ENCODE measurements at regions not wholly inside any gene's neighbourhood (a gene's known extent, or its start where the extent isn't known, plus 50 kb on each side); places are given as distances from the start of the nearest gene placed in this dataset.

- intact Hi-C loops (cut with DNase I, micrococcal nuclease), result no loop called here
- no peaks in the 10 kb centered on the region for H3K36me3 ChIP-seq (ENCODE audit: low read depth)
- no peak for ATAC-seq
- H3K4me3 ChIP-seq, result no peak overlapping the region
- no peak for TF ChIP-seq CTCF (IDR thresholded peaks at IDR 0.05)
- no peak for DNase-seq
- no peaks in the 10 kb centered on the region for H3K4me1 ChIP-seq (ENCODE audit: low read depth)
- no peaks in the 10 kb centered on the region for H3K9me3 ChIP-seq
Observed at GRCh38 chr21:27070861-27071670, 104.2 kb upstream of the ADAMTS5 start.

DNA sequence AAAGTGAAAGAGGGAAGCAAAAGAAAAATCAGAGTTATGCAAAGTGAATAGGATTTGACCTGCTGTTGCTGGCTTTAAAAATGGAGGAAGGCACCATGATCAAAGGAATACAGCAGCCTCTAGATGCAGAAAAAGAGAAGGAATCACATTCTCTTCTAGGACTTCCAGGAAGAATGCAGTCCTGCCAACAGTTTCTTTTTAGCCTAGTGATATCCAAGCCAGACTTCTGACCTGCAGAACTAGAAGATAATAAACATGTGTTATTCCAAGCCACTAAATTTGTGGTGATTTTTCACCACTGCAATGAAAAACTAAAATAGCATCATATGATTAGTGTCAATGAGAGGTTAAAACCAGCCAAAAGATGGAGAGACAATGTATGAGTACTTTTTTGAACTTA, 101.9 kb upstream of the ADAMTS5 start:
- ATAC-seq (no peak), DNase-seq (no peak)
- Histone ChIP-seq H3K9me3 (no peaks in the 10 kb centered on the region), H3K4me3 (no peak overlapping the region), H3K36me3 (ENCODE audit: low read depth) (no peaks in the 10 kb centered on the region), H3K4me1 (ENCODE audit: low read depth) (no peaks in the 10 kb centered on the region)
- TF ChIP-seq CTCF (IDR thresholded peaks at IDR 0.05), result no peak
- intact Hi-C loops (cut with DNase I, micrococcal nuclease), result no loop called here

DNA sequence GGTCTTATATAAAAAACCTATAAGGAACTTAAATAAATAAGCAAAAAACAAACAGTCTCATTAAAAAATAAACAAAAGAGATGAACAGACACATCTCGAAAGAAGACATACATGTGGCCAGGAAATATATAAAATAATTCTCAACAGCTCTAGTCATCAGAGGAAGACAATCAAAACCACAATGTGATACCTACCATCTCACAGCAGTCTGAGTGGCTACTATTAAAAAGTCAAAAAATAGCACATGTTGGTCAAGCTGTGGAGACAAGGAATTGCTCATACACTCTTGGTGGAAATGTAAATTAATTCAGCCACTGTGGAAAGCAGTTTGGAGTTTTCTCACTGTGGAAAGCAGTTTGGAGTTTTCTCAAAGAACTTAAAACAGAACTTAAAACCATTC, 100.3 kb upstream of the ADAMTS5 start:
- Histone ChIP-seq H3K9me3 (peaks cover 7% of the 10 kb centered on the region), H3K36me3 (ENCODE audit: low read depth) (no peaks in the 10 kb centered on the region), H3K4me1 (ENCODE audit: low read depth) (no peaks in the 10 kb centered on the region), H3K4me3 (no peak overlapping the region)
- DNase-seq, result no peak
- no peak for TF ChIP-seq CTCF (IDR thresholded peaks at IDR 0.05)
- intact Hi-C loops (cut with DNase I, micrococcal nuclease), result no loop called here
- no peak for ATAC-seq

DNA sequence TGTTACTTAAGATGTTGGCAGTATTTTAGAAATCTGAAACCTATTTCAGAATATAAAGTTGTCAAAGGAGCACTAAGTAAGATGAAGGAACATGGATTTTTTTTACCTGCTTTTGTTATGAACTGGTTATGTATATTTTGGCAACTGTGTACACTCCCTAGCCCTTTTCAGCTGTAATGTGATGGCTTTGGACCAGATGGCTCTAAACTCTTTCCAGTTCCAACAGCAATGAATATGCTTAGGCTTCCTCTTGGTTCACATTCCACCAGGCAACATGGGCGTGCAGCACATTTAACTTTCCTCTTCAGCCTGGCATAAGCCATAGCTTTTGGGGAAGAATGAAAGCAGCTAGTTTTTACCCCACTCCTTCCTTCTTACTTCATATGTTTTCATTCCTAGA, 95.6 kb upstream of the ADAMTS5 start:
- Histone ChIP-seq H3K36me3 (ENCODE audit: low read depth) (no peaks in the 10 kb centered on the region), H3K9me3 (peaks cover 7% of the 10 kb centered on the region), H3K4me3 (no peak overlapping the region), H3K4me1 (ENCODE audit: low read depth) (no peaks in the 10 kb centered on the region)
- no peak for TF ChIP-seq CTCF (IDR thresholded peaks at IDR 0.05)
- no peak for ATAC-seq
- intact Hi-C loops (cut with DNase I, micrococcal nuclease), result no loop called here
- no peak for DNase-seq

- intact Hi-C loops (cut with DNase I, micrococcal nuclease), result no loop called here
Observed at GRCh38 chr21:27061770-27062169, 94.9 kb upstream of the ADAMTS5 start.

More at GRCh38 chr21:27061770-27062169, 94.9 kb upstream of the ADAMTS5 start:
- H3K4me3 ChIP-seq, result no peak overlapping the region
- DNase-seq (no peak), ATAC-seq (no peak)
- H3K36me3 ChIP-seq (ENCODE audit: low read depth), result no peaks in the 10 kb centered on the region
- peaks cover 7% of the 10 kb centered on the region for H3K9me3 ChIP-seq
- no peak for TF ChIP-seq CTCF (IDR thresholded peaks at IDR 0.05)
- H3K4me1 ChIP-seq (ENCODE audit: low read depth), result no peaks in the 10 kb centered on the region
